CD4-positive, alpha-beta T cell treated with Interleukin-10 for 1 hour (primary cell): ENCODE measurements at regions not wholly inside any gene's neighbourhood (a gene's known extent, or its start where the extent isn't known, plus 50 kb on each side); places are given as distances from the start of the nearest gene placed in this dataset.
"Not testable (repeated sequence)": the region's sequence is repeated elsewhere in the genome, so short reads cannot be mapped to it uniquely, and the experiment has no call there.

Experiments
- DNase-seq: peaks from one replicate; pipeline ENCODE4 v3.0.0-alpha.2; 2020

DNA sequence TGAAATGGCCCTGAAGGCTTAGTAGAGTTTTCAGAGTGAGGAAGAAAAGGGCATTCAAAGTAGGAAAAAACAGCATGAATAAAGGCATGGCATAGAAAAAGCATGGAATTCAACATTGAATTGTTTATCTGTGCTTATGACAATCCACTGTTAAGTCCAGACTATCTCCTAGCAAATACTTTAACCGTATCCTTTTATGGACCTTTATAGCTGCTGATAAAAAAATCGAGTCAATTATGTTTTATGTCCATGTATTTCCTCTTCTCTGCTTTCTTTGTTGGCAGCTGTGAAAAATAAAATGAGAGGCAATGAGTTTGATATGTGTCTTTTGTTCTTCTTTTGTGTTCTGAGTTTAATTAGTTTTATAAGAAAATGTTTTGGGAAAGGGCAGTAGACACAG lies 70.4 kb downstream of the TDRD15 start:
- DNase-seq, result no peak

DNA sequence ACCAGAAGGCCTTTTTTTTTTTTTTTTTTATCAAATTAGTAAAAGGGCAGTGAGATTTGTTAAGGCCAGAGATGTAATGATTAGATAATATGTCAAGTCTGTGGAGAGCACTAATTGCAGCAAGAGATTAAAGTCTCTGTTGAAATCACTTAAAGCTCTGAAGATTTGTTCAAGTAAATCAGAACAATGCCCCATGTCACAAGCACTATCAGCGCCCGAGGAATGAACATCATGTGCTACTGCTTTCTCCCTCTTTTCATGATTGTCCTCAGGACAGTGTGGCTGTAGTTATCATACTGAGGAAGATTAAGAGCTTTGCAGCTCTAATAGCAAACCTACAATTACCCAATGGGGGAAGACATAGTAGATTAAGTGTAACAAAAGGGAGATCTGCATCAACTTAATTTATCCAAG lies 71.1 kb downstream of the TDRD15 start:
- no peak for DNase-seq

DNA sequence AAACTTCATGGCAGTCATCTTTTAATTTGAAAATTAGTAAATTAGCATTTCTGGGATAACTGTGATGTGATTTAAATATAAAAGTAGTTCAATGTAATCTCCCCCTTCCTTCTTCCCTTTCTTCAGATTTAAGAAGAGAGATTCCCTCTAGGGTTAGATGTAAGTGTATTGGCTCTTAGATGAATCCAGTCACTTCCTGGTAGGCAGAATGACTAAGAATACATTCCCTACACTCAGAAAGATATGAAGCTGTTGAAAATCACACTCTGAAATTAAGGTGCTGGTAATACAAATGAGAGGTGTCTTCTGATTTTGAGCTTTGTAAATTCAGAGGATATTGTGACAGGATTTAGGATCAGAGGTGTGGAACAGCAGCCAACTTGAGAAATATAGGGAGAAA lies 71.6 kb downstream of the TDRD15 start:
- no peak for DNase-seq

DNA sequence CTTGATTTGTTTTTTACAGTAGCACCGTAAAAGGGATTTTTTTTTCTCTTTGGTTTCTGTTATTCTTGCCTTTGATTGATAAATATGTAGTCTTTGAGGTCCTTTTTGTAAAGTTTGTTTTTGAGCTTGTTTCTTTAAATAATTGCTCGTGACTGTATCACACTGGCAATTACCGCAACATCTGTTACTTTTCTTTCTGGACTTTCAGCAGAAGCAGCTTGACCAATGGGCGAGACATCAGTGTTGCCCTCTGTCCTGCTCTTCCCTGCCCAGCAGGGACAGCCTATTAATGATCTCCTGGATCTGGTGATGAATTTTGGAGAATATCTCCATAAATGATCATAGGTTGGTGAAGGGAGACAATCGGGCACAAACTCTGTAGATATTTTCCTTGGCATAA lies 74.9 kb downstream of the TDRD15 start:
- no peak for DNase-seq

DNA sequence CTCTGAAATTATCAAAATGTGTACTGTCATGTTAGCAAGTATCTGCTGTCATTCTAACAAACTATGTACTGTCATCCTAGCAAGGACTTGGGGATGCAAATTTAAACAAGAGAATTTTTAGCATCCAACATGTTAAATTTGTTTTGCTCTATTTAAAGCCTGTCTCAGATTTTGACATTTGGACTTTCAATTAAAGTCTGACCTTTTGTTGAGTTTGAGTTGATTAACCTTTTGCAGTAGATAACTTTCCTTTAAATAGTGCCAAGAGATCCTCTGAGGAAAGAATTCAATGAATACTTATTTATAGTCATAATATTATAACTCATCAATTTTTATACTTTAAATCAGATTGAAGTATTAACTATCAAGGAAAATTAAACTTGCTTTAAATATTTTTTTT lies 80.2 kb downstream of the TDRD15 start:
- no peak for DNase-seq

DNA sequence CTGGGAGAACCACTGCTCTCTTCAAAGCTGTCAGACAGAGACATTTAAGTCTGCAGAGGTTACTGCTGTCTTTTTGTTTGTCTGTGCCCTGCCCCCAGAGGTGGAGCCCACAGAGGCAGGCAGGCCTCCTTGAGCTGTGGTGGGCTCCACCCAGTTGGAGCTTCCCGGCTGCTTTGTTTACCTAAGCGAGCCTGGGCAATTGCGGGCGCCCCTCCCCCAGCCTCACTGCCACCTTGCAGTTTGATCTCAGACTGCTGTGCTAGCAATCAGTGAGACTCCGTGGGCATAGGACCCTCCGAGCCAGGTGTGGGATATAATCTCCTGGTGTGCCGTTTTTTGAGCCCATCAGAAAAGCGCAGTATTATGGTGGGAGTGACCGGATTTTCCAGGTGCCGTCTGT lies 90.3 kb downstream of the TDRD15 start:
- not testable (repeated sequence) for DNase-seq

DNA sequence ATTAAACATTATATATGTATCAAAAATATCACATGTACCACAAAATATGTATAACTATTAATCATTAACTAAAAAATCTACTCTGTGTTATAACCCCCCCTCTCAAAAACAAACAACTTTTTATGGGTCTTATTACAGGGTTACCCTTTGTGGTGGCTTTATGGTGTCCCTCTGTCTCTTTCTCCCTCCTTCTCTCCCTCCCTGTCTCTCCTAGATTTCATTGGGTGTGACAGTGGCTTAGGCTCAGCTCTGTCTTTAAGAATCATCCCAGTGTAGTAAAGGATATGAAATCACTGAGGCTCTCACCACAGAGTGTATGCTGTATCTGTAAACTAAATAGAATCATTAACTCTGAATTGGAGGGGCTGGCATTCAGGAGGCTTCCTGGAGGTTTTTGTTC lies 93.7 kb downstream of the TDRD15 start:
- DNase-seq, result no peak

DNA sequence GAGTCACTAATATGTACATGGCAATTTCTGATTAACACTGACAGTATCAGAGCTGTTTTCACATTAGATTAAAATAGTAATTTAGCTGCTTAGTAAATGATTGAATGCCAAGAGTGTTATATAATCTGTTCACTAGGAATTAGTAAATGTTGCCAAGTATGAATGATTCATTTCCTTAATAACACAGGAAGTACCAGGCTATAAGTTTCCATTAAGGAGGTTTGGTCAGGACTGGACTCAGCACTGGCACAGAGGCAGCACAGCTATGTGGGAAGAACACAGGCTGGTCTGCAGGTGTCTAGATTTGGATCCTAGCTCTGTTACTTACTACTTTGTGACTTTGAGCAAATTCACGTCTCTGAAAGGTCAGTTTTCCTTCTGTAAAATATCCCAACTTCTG lies 97.2 kb downstream of the TDRD15 start:
- DNase-seq, result no peak

DNA sequence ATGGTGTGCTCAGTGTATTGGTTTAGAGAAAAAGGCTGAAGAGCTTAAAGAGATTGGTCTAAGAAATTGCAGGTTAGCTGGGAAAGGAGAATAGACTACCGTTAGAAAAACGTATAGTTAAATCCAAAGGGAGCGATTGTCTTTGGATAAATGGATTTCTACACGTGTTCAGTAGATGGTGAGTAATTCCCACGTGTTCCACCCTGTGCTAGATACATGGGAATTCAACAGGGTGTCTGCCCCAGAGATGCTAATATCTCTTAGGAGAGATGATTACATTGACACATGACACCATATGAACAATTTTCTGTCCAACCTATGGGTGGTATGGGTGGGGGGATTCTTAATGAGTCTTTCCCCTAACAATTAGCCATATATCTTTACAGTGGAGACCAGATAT lies 99.8 kb downstream of the TDRD15 start:
- no peak for DNase-seq

DNA sequence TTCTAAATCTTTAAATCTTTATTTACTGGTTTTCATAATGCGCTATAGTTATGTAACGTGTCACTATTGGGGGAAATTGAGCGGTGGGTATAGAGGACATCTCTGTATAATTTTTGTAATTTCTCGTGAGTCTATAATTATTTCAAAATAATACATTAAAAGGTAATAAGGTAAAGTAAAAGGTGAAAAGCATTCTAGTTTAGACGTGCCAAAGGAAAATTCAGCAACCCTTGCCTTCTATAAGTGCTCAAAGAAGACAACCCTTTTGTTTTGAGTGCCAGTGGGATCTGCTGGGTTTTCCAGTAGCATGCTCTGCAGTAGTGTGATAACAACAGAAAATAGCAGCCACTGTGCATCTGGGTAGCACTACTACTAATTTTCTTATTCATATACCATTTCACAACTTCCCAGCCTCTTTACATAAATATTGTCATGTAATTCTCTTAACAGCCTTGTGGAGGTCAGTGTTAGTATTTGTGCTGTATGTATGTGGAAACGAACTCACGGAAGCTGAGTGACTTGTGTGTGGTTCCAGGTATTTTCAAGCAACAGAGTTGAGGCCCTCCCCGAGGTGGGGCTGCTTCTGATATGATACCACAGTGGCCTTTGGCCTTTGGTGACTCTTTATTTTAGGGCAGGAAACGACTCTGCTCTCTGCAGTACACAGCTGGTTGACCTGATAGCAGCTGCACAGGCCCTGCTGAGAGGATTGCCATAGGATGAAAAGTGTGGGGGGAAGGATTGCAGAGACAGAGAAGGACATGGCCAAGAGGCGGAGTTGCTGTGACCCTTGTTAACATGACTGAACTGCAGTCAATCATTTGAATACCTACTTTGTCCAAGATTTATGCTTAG lies 104.5 kb downstream of the TDRD15 start:
- no peak for DNase-seq

DNA sequence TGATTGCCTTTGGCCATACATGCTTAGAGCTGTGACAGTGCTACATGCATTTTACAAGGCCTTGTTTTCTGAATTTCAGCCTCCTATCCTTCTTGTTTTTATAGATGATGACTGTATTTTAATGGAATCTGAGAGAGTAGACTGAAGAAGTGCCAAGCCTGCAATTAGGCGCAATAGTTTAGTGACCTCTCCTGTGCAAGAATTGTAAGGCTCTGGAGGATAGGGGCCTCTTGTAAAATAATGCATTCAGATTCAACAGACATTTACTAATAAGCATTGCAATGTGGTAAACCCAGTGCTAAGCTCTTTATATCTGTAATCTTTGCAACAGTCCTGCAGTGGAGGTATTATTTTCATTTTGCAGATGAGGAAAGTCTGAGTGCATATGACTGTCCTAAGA lies 105.5 kb downstream of the TDRD15 start:
- no peak for DNase-seq

DNA sequence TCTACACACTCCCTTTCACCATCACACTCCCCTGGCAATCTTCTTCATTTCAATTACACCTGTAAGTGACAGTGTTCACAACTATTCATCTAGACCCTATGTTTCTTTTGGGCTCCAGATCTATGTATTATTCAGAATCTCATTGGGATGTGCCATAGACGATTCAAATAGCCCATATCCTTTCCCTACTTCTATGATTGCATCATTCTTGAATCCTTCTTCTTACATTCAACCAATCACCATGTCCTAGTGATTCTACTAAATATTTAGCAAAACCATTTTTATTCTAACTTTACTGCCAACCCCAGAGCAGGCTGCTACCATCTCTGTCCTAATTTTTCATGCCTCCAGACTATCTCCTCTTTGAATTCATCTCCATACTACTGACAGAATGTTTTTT lies 106.4 kb downstream of the TDRD15 start:
- no peak for DNase-seq

DNA sequence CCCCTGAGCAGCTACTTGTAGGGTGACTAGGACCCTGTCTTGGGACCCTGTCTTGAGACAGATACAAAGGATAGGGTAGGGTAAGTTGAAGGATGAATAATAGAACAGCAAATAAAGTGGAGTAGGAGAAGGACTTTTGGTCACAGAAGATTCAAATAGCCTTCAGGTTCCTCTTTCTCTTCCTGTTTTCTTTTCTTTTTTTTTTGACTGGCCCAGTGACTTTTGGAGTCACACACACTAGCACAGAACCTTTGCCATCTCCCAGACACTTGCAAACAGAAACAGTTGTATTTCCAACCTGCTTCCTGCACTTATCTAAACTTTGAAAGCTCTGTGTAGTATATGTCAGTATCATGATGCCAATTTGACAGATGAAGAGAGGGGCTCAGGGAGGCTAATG lies 108.2 kb downstream of the TDRD15 start:
- no peak for DNase-seq

DNA sequence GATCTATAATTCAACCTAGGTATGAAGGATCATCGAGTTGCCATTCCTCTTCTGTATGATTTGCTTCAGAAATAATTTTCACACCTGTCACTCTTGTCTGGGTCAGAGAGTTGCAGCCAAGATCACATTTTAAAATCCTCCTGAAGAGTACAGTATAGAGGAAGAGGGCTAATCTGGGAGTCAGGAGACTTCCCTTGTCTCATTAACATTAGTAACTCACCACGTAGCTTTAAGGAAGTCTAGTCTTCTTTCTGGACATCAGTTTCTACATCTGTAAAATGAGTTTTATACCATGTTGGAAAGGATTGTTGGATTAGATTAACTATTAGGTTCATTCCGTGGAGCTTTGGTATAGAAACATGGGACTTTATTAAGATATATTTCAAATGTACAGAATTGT lies 109.4 kb downstream of the TDRD15 start:
- no peak for DNase-seq

DNA sequence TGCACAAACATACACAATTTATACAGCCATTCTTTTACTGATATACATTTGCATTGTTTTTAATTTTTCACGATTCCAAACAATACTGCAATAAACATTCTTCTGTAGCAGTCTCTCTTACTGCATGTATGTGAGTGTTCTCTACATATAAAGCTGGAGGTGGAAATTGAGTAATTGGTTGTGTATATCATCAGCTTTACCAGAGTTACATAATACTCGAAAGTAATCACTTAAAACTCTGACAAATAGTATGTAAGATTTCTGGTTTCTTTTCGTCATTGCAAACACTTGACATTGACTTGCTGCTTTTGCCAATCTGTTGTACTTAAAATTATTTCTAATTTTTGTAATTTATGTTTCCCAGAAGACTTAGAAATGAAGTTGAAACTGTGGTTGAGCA lies 110.2 kb downstream of the TDRD15 start:
- no peak for DNase-seq

DNA sequence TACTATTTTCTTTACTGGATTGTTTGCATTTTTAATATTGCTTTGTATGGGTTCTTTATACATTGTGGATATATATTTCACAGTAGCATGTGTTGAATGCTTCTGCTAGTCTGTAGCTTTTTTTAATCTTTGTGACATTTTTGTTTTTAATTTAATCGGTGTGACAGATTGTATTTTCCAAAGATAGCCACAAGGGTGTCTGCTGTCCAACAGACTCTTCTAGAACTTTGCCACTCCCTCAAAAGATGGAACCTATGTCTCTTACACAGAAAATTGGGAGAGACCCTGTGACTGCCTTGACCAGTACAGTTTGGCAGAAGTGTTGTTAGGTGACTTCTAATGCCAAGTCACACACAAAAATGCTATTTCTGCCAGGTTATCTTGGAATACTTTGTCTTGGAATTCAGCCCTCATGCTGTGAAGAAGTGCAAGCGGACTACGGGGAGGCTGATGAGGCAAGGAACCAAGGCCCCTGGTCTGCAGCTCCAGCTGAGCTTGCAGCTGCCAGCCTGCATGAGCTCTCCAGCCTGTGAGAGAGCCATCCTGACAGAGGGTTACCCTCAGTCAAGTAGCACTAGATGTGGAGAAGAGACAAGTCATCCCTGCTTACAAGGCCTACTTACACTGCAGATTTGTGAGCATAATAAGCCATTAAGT lies 110.8 kb downstream of the TDRD15 start:
- DNase-seq, result no peak

DNA sequence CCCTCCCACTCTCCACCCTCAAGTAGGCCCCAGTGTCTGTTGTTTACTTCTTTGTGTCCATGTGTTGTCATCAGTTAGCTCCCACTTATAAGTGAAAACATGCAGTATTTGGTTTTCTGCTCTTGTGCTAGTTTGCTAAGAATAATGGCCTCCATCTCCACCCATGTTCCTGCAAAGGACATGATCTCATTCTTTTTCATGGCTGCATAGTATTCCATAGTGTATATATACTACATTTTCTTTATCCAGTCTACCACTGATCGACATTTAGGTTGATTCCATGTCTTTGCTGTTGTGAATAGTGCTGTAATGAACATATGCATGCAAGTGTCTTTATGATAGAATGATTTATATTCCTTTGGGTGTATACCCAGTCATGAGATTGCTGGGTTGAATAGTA lies 116.0 kb downstream of the TDRD15 start:
- not testable (repeated sequence) for DNase-seq

DNA sequence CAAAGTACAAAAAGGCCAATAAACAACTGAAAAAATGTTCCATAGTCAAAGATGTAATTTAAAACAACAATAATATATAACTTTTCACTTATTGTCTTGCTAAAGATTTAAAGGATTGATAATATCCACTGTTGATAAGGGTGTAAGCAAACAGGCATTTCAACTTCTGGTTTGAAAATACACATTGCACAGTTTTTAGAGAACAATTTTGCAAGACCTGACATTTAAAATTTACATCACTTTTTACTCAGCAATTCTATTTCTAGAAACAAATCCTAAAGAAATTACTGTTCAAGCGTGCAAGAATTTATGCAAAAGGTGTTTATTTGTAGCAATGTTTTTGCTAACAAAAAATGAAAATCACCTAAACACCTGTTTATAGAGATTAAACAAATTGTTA lies 120.4 kb downstream of the TDRD15 start:
- no peak for DNase-seq

DNA sequence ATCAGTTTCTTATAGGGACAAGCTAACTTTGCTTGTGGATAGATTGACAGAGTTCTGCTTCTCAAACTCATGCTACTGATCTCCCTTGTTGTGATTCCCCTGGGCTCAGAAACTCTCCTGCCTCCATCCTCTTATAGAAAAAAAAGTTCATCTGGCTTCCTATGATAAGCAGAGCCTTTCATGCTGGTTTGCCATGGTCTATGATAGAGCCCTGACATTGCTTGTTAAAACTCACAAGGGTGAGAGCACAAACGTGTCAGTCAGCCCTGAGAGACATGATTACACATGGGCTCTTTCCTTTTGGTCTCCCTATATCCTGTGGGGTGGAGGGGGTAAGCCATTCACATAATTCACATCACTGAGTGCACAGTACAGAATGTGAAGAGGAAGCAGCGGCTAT lies 121.8 kb downstream of the TDRD15 start:
- no peak for DNase-seq

DNA sequence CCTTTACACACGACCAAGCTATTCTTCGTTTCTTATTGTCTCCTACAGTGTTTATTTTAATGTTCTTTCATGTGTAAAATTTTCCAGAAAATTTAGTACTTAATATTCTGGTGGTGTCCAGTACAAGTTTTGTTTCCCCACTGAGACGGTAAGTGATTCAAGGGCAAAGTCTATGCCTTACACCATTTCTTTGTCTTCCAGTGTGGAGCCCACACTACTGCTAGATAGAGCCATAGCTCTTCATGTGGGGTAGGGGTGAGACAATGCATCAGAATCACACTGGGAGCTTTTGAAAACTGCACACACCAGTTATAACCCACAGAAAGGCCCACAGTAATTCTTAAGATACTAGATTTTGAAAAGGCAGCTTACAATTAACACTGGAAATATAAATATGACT lies 125.6 kb downstream of the TDRD15 start:
- no peak for DNase-seq

DNA sequence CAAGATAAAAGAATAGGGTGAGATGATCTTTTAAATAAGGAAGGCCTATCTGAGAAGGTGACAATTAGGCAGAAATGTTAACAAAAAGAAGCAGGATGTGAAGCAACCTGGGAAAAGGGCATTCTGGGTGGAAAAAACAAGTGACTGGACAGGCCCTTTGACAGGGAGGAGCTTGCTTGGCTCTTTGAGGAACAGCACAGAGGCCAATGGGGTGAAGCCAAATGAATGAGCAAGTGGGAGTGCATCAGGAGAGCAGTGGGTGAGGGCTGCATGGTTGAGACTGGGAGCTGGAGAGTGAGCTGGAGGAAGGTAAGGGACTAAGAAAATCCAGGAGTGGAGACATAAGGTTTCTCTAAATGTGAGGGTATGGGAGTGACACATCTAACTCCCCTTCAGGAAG lies 126.9 kb downstream of the TDRD15 start:
- no peak for DNase-seq

DNA sequence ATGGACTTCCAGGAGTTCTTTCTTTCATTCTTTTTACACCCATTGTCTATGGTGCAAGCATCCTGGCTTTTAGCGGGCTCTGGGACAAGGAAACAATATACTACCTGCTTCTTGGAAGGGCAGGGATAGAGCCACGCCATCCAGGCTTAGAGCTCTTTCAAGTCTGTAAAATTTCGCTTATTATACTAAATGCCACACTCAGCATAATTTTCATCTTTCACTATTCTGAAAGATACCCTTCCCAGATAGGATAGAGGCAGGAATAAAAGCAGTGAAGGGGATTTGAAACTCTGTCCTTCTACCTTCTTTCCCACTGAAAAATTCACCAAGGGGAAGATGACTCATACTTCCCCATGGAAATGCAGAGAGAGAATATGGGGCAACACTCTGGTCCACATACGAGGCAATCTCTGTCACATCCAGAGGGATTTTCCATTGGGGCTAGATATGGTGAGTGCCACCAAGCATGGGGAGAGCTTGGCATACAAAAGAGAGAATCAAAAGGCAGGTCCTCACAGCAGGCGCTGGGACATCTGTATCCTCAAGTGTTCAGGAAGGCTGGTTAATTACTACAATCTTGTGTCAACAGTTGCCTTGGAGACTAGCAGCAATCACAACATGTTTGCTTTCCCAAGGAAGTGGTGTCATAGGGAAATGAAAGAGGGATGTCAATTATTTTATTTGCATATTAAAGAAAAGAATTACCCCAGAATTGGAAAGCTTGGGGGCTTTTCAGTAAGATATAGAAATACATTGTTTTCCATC lies 127.6 kb downstream of the TDRD15 start:
- no peak for DNase-seq

DNA sequence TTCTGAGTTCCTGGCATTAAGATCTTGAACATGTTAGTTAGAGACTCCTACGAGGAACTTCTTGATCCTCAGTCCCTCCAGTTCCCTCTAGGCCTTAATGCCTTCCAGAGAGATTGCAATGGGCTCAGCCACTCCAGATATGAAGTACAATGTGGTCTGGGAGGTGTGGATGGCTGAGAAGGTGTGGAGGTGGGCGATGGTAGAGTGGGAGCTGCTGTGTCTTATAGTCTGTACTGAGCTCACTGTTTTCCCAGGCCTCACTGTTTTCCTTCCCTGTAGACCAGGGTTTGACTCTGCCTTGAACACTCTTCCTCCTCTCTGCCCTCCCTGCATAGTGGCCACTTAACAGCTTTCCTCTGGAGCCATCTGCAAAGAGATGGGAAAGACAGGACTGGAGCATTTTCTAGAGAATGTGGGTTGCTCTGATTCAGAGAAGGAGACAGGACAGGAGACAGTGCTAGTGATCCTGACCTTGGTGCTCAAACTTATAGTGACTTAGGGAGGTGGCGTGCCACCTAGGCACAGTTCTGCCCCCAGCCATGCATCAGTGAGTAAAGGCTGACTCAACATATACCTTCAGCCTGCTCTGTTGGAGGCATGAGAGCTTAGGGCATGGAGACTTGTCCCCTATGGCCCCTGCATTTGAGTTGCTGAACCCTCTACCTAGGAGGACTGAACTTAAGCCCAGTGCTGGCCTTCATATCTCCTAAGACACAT lies 129.7 kb downstream of the TDRD15 start:
- no peak for DNase-seq
